H1 (cell line): ENCODE measurements at regions not wholly inside any gene's neighbourhood (a gene's known extent, or its start where the extent isn't known, plus 50 kb on each side); places are given as distances from the start of the nearest gene placed in this dataset.

Experiments
- CTCF ChIA-PET: fragments of 300-600 bp; sonication (Branson Sonifier 250); formaldehyde crosslinking; loops from one replicate; lab custom pipeline; 2021; ENCODE audit not compliant: partially characterized antibody; lab: Charles Lee
- POLR2A ChIA-PET: fragments of 300-600 bp; sonication (Branson Sonifier 250); formaldehyde crosslinking; loops from one replicate; lab custom pipeline; 2021; ENCODE audit warnings: inconsistent platforms; ENCODE audit not compliant: partially characterized antibody; lab: Charles Lee
- DNase-seq, 2 experiments: peaks; one replicate each; pipeline versions ENCODE4 v3.0.0 to v3.0.0-alpha.2; 2010 to 2022; ENCODE audit warnings: low spot score in 2 of 2, low read depth in 1 of 2, mixed read lengths in 1 of 2
- FAIRE-seq: peaks from 2 replicates; lab custom pipeline; 2011; peaks lifted over from hg19 to GRCh38; lab: Jason Lieb, UNC
- H2AFZ ChIP-seq: 2 replicates; pipeline ENCODE4 v1.8.1; 2012; ENCODE audit warnings: low read length, inconsistent platforms
- H2AK5ac ChIP-seq: 2 replicates; pipeline ENCODE4 v1.6.1; 2013; ENCODE audit warnings: low read depth, low read length
- H2BK120ac ChIP-seq: replicated peaks from 2 replicates; pipeline ENCODE3; 2013; ENCODE audit warnings: low read depth, low read length, inconsistent platforms
- H2BK12ac ChIP-seq: 2 replicates; pipeline ENCODE4 v1.6.1; 2013; ENCODE audit warnings: low read depth, low read length
- H2BK15ac ChIP-seq: 2 replicates; pipeline ENCODE4 v1.6.1; 2013; ENCODE audit warnings: low read length
- H2BK20ac ChIP-seq: 2 replicates; pipeline ENCODE4 v1.6.1; 2013; ENCODE audit warnings: low read length
- H2BK5ac ChIP-seq: 2 replicates; pipeline ENCODE4 v1.6.1; 2013; ENCODE audit warnings: low read depth, low read length
- H3K14ac ChIP-seq: 2 replicates; pipeline ENCODE4 v1.6.1; 2013; ENCODE audit warnings: inconsistent platforms; ENCODE audit not compliant: insufficient read length
- H3K18ac ChIP-seq: 2 replicates; pipeline ENCODE4 v1.6.1; 2013; ENCODE audit warnings: low read length; ENCODE audit errors: extremely low read depth
- H3K23ac ChIP-seq: 2 replicates; pipeline ENCODE4 v1.6.1; 2013; ENCODE audit warnings: inconsistent platforms; ENCODE audit not compliant: insufficient read length
- H3K23me2 ChIP-seq: 2 replicates; pipeline ENCODE4 v1.6.1; 2013; ENCODE audit warnings: low read depth, low read length
- H3K27ac ChIP-seq: 2 replicates; pipeline ENCODE4 v1.6.1; 2011; ENCODE audit warnings: low read depth, low read length, inconsistent platforms
- H3K27me3 ChIP-seq, 4 experiments: replicated peaks in 1 of 4; 1 replicate in 1 of 4; 2 replicates in 3 of 4; pipeline versions ENCODE4 v1.6.1 to v1.8.1; 2011 to 2013; ENCODE audit warnings: low read length in 3 of 4, mild to moderate bottlenecking in 3 of 4, inconsistent platforms in 2 of 4, mixed read lengths in 2 of 4, moderate library complexity in 1 of 4; ENCODE audit not compliant: control insufficient read depth in 3 of 4, insufficient read depth in 3 of 4; ENCODE audit errors: extremely low read depth in 1 of 4
- H3K36me3 ChIP-seq, 4 experiments: 2 replicates each; pipeline versions ENCODE4 v1.6.1 to v1.8.1; 2011 to 2013; ENCODE audit warnings: mild to moderate bottlenecking in 4 of 4, low read length in 3 of 4, moderate library complexity in 2 of 4, control low read depth in 1 of 4, inconsistent platforms in 1 of 4; ENCODE audit not compliant: insufficient read depth in 4 of 4, control insufficient read depth in 2 of 4
- H3K4ac ChIP-seq: replicated peaks from 2 replicates; pipeline ENCODE3; 2013; ENCODE audit warnings: low read length, low read depth, mixed read lengths, inconsistent platforms; ENCODE audit not compliant: insufficient read length
- H3K4me1 ChIP-seq, 4 experiments: replicated peaks in 1 of 4; 1 replicate in 1 of 4; 2 replicates in 3 of 4; pipeline versions ENCODE4 v1.6.1 to v1.8.1; 2011 to 2013; ENCODE audit warnings: low read length in 3 of 4, inconsistent platforms in 2 of 4, mixed read lengths in 1 of 4; ENCODE audit not compliant: insufficient read depth in 4 of 4, control insufficient read depth in 3 of 4
- H3K4me2 ChIP-seq, 2 experiments: 2 replicates each; pipeline versions ENCODE4 v1.6.1 to v1.8.1; 2011 to 2013; ENCODE audit warnings: low read depth in 2 of 2, low read length in 2 of 2, control low read depth in 1 of 2, inconsistent platforms in 1 of 2, mild to moderate bottlenecking in 1 of 2; ENCODE audit not compliant: insufficient read depth in 1 of 2
- H3K4me3 ChIP-seq, 4 experiments: fragments of 200-600, 300-600 bp in 1 of 4; sonication (generic), shearing (Covaris generic), sonication (Bioruptor Twin) in 1 of 4; 2 replicates each; pipeline versions ENCODE4 v1.5.1 to v1.8.1; 2011 to 2016; ENCODE audit warnings: low read length in 4 of 4, low read depth in 3 of 4, control low read depth in 2 of 4, inconsistent platforms in 2 of 4, mild to moderate bottlenecking in 2 of 4, mixed read lengths in 1 of 4, moderate library complexity in 1 of 4; ENCODE audit not compliant: insufficient read depth in 2 of 4; ENCODE audit errors: extremely low read depth in 1 of 4
- H3K56ac ChIP-seq: replicated peaks from 2 replicates; pipeline ENCODE3; 2013; ENCODE audit warnings: low read depth, mild to moderate bottlenecking, mixed read lengths, low read length, inconsistent platforms; ENCODE audit not compliant: insufficient read length
- H3K79me1 ChIP-seq: 2 replicates; pipeline ENCODE4 v1.6.1; 2013; ENCODE audit warnings: low read depth, low read length, control low read depth
- H3K79me2 ChIP-seq, 2 experiments: 2 replicates each; pipeline versions ENCODE4 v1.6.1 to v1.8.1; 2012 to 2013; ENCODE audit warnings: low read length in 2 of 2, mild to moderate bottlenecking in 2 of 2, inconsistent platforms in 1 of 2; ENCODE audit not compliant: insufficient read depth in 2 of 2, control insufficient read depth in 1 of 2
- H3K9ac ChIP-seq, 4 experiments: replicated peaks in 1 of 4; 1 replicate in 1 of 4; 2 replicates in 3 of 4; pipeline versions ENCODE4 v1.6.1 to v1.8.1; 2011 to 2013; ENCODE audit warnings: low read depth in 3 of 4, low read length in 3 of 4, control low read depth in 2 of 4, mild to moderate bottlenecking in 2 of 4, moderate library complexity in 2 of 4, inconsistent platforms in 1 of 4; ENCODE audit errors: extremely low read depth in 1 of 4
- H3K9me3 ChIP-seq, 2 experiments: 2 replicates each; pipeline versions ENCODE4 v1.6.1 to v1.8.1; 2012 to 2013; ENCODE audit warnings: mild to moderate bottlenecking in 2 of 2, moderate library complexity in 2 of 2, control low read depth in 1 of 2, inconsistent platforms in 1 of 2, low read depth in 1 of 2, low read length in 1 of 2, mixed read lengths in 1 of 2; ENCODE audit not compliant: insufficient read depth in 2 of 2
- H4K20me1 ChIP-seq, 2 experiments: replicated peaks in 1 of 2; 2 replicates each; pipeline versions ENCODE3 to v1.8.1; 2011 to 2013; ENCODE audit warnings: inconsistent platforms in 2 of 2, low read length in 2 of 2, mild to moderate bottlenecking in 1 of 2; ENCODE audit not compliant: insufficient read depth in 2 of 2, control insufficient read depth in 1 of 2
- H4K5ac ChIP-seq: 2 replicates; pipeline ENCODE4 v1.6.1; 2013; ENCODE audit warnings: low read length, low read depth, mixed read lengths, inconsistent platforms; ENCODE audit not compliant: insufficient read length
- H4K8ac ChIP-seq: 2 replicates; pipeline ENCODE4 v1.8.0; 2013; ENCODE audit warnings: mild to moderate bottlenecking, moderate library complexity, low read length, inconsistent platforms; ENCODE audit not compliant: insufficient read depth; ENCODE audit errors: extremely low read depth
- H4K91ac ChIP-seq: replicated peaks from 2 replicates; pipeline ENCODE3; 2013; ENCODE audit warnings: low read length, mixed read lengths, inconsistent platforms; ENCODE audit not compliant: insufficient read length
- ATF2 ChIP-seq: IDR thresholded peaks from 2 replicates; pipeline ENCODE4 v1.6.1; 2012; ENCODE audit warnings: low read length, inconsistent platforms
- BACH1 ChIP-seq: IDR thresholded peaks from 2 replicates; pipeline ENCODE4 v1.6.1; 2012; ENCODE audit warnings: low read length, improper control_type of control experiment
- CBX5 ChIP-seq: fragments of 300-800, 300-1000 bp; sonication (generic); IDR thresholded peaks from 2 replicates; pipeline ENCODE4 v1.7.1; 2016; ENCODE audit warnings: antibody characterized with exemption, low read length, low read depth
- CTBP2 ChIP-seq: IDR thresholded peaks from 2 replicates; pipeline ENCODE4 v1.7.0; 2011; ENCODE audit warnings: borderline replicate concordance, mild to moderate bottlenecking, moderate library complexity, mixed read lengths, low read length; ENCODE audit not compliant: insufficient read depth, insufficient read length
- NANOG ChIP-seq: IDR thresholded peaks from 2 replicates; pipeline ENCODE4 v1.6.1; 2011; ENCODE audit warnings: low read length, low read depth, mild to moderate bottlenecking, inconsistent platforms; ENCODE audit not compliant: insufficient read depth, poor library complexity, severe bottlenecking
- RFX5 ChIP-seq: IDR thresholded peaks from 2 replicates; pipeline ENCODE4 v1.6.1; 2011; ENCODE audit warnings: low read depth, low read length, improper control_type of control experiment, borderline replicate concordance
- SAP30 ChIP-seq: fragments of 300-600 bp; sonication (generic); IDR thresholded peaks from 2 replicates; pipeline ENCODE4 v1.7.1; 2012; ENCODE audit warnings: low read length, moderate library complexity, mild to moderate bottlenecking, inconsistent platforms; ENCODE audit not compliant: insufficient read depth, insufficient replicate concordance
- TBP ChIP-seq: IDR thresholded peaks from 2 replicates; pipeline ENCODE4 v1.6.1; 2011; ENCODE audit warnings: low read depth, low read length, improper control_type of control experiment
- WGBS, 2 experiments: shearing (Covaris generic) in 1 of 2; methylation state at CpG; one replicate each; pipeline versions ENCODE4 v1.1.6 to v1.1.7; 2013 to 2015; ENCODE audit warnings: low lambda C conversion rate in 2 of 2, mixed read lengths in 2 of 2, inconsistent platforms in 1 of 2, low coverage in 1 of 2, missing lambda C conversion rate in 1 of 2; ENCODE audit not compliant: insufficient replicate concordance in 2 of 2, insufficient coverage in 1 of 2, insufficient read length in 1 of 2; ENCODE audit errors: extremely low coverage in 1 of 2, missing lambda C conversion rate in 1 of 2; 5-methylcytosine and 5-hydroxymethylcytosine counted together

GRCh38 chr7:119197172-119197876 lies 972.8 kb downstream of the ANKRD7 start:
- Histone ChIP-seq H3K14ac (no peak overlapping the region), H3K79me2 (no peaks in the 10 kb centered on the region), H3K18ac (peak overlapping the region; percentile 42; the same call in 1 of the 2 replicates), H3K79me1 (no peaks in the 10 kb centered on the region), H3K27me3 (no peaks in the 10 kb centered on the region), H3K9ac (no peak overlapping the region), H3K4me1 (no peaks in the 10 kb centered on the region), H2BK15ac (no peak overlapping the region), H3K27ac (no peak overlapping the region), H3K4ac (no peak overlapping the region), H2BK5ac (peak overlapping the region; percentile 10; the same call in 1 of the 2 replicates), H2AK5ac (no peak overlapping the region), H3K4me3 (no peak overlapping the region), H3K36me3 (no peaks in the 10 kb centered on the region), H4K20me1 (no peaks in the 10 kb centered on the region), H2BK20ac (peak overlapping the region; percentile 66; the same call in 1 of the 2 replicates), H3K9me3 (no peaks in the 10 kb centered on the region), H2BK12ac (no peak overlapping the region; the same call in 1 of the 2 replicates), H2BK120ac (no peak overlapping the region), H2AFZ (peak overlapping the region; percentile 52), H4K8ac (peak overlapping the region; percentile 84; the same call in 1 of the 2 replicates), H3K23ac (no peak overlapping the region), H3K56ac (no peak overlapping the region), H4K91ac (peak overlapping the region; percentile 52), H3K4me2 (no peak overlapping the region), H4K5ac (no peak overlapping the region), H3K23me2 (no peaks in the 10 kb centered on the region)
- ChIA-PET POLR2A (no interaction called here), CTCF (interaction anchor here (0.6 to 6.4 kb wide), 46 partner anchors 9 to 1594 kb away, joined by 3 to 80 read pairs (median 3); no protein-coding TSS in a partner anchor)
- 89% methylated on average over 9 of the region's 9 CpGs; no CpG with 5 or more reads in 1 of the 2 experiments for WGBS, 2 experiments
- no peak for DNase-seq
- no peak for FAIRE-seq
- TF ChIP-seq CTBP2, result no peak
- TF ChIP-seq SAP30, result no peak
- TF ChIP-seq BACH1, result no peak
- no peak for TF ChIP-seq RFX5
- no peak for TF ChIP-seq CBX5
- no peak for TF ChIP-seq TBP
- no peak for TF ChIP-seq NANOG
- TF ChIP-seq ATF2, result no peak
